HG02885 (cell line): ENCODE measurements at regions not wholly inside any gene's neighbourhood (a gene's known extent, or its start where the extent isn't known, plus 50 kb on each side); places are given as distances from the start of the nearest gene placed in this dataset.
"Not testable (repeated sequence)": the region's sequence is repeated elsewhere in the genome, so short reads cannot be mapped to it uniquely, and the experiment has no call there.

ENCODE experiments used
- ATAC-seq: cut with Tn5 transposase; IDR thresholded peaks from one replicate; pipeline ENCODE4 v1.9.1; 2021; ENCODE audit warnings: mild to moderate bottlenecking; ENCODE audit not compliant: unreplicated experiment, poor library complexity

DNA sequence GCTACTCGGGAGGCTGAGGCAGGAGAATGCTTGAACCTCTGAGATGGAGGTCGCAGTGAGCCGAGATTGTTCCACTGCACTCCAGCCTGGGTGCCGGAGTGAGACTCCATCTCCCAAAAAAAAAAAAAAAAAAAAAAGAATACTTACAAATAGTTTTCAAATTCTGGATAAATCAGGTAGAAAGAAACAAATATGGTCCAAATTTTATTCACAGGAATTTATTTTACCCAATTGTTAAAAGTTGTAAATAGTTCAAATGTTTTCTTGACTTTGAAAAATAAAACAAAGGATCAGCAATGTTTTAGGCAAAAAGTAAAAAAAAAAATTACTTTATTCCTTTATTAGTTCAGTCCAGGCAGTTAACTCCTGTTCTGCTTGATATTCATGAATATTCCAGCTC, 172.9 kb upstream of the NAMPT start:
- no peak for ATAC-seq

DNA sequence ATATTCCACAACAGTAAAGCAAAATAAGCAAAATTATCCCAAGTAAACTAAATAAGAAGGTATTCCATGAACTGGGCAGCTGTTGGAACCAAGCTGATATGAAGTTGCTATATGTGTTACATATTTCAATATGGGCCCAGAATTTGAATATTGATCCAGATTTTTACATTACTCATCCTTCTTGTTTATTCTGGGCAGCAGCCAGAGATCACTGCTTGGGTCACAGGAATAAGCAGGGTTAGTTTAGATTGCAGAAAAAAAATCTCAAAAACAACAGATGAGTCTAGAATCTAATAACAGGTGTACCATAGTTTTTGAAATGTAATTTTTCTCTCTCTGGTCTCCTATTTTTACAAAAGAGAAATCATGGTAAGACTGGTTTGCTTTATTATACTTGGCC, 171.5 kb upstream of the NAMPT start:
- no peak for ATAC-seq

DNA sequence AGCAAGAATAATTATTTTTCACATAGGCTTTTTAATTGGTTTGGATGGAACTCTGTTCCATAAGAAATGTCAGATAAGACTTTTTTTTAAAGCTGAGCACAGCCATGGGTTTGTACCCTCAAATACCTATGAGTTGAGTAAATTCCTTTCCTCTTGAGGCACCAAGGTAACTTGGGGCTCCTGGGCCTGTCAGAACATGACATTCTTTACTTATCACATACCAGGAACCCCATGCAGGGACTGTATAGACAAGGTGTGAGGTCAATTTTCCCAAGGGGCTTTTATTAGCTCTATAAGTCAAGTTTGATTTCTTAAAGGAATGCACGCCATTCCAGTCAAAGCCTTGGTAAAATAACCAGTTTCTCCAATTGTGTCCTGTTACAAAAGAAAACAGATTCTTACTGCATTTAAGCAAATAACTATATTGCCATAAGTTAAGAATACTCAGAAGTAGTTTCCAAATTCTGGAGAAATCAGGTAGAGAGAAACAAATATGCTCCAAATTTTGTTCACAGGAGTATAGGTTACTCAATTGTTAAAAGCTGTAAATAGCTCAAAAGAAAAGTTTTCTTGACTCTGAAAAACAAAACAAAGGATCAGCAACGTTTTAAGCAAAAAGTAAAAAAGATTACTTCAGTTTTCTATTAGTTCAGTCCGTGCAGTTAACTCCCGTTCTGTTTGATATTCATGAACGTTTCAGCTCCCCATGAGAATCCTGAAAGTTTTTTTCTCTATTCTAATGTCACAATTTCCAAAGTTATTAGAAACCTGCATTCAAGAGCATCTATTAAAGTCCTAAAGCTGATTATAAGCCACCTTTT, 167.5 kb upstream of the NAMPT start:
- ATAC-seq, result no peak

DNA sequence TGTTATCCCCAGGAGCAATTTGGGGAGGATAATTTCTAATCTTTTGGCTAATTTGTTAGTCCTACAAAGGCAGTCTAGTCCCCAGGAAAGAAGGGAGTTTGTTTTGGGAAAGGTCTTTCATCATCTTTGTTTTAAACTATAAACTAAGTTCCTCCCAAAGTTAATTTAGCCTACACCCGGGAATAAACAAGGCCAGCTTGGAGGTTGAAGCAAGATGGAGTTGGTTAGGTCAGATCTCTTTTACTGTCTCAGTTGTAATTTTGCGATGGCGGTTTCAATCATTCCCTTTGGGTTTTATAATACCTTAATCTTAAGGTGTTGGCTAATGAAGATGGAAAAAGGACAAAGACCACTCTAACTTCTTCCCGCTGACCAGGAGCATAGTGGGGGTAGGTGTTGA, 166.4 kb upstream of the NAMPT start:
- ATAC-seq, result no peak

DNA sequence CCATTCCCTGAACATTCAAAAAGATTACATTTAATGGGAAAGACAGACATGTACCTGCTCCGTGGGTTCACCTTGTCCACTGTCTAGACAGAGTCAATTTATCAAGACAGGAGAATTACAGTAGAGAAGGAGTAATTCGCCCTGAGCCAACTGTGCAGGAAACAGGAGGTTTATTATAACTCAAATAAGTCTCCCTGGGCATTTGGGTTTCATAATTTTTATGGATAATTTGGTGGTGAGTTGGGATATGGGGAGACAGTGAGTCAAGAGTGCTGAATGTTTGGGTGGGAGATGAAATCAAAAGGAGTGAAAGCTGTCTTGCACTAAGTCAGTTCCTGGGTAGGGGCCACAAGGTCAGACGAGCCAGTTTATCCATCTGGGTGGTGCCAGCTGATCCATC, 165.9 kb upstream of the NAMPT start:
- no peak for ATAC-seq

DNA sequence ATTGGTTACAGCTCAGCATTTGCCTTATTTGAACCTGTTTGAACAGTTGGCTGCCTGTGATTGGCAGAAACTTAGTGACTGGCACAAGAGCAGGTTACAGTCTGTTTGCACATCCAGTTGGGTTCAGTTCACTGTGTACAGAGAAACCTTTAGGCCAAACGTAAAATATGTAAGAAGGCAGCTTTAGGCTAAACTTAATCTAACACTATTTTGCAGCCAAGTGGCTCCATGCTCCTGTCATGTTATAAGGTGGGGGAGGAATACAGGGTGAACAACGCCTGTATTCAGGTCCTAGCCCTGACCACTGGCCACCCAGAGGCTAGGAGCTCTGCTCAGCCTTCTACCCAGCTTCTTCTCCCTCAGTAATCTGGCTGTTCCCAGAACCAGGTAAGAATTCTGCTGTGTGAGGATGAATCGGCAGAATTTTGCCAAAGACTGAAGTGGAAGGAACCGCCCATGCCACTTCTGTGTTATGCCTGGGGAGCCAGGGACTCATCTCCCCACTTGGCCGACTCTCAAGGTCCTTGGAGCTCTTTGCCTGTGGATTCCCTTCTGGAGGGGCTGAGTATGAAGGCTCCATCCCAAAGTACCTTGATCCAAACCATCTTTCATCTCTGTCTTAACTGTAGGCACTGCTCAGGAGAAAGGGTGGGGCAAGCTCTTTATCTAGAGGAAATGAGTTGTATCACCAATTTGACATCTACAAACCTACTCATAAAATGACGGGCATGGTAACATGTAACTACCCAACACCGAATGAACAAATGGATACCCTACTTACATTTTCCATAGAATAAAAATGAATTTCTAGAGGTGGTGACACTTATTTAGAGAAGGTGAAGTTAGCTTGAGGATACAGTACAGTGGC, 164.4 kb upstream of the NAMPT start:
- ATAC-seq, result no peak

DNA sequence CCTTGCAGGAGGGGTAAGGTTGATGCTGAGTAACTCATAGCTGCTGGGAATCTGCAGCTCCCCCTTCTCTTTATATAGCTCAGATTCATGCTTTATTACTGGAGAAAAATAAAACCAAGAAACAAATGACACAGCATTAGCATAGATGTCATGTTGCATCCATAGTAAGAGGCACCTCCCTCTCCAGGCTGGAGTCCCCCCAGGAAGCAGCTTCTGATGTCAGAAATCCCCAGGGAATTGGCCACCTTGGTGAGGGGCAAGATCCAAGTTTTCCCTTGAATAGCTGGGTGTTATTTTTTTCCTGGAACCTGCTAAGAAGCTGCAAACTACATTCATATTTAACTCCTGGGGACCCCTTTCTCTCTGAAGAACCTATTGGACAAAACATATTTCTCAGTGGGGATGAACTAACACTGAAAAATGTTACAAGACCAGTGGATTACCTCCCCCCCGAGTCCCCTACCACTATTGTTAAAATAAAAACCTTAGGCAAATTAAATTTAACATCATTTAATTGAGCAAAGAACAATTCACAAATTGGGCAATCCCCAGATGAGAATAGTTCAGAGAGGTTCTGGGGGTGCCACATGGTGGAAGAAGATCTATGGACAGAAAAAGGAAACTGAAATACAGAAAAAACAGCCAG, 163.7 kb upstream of the NAMPT start:
- ATAC-seq, result no peak

DNA sequence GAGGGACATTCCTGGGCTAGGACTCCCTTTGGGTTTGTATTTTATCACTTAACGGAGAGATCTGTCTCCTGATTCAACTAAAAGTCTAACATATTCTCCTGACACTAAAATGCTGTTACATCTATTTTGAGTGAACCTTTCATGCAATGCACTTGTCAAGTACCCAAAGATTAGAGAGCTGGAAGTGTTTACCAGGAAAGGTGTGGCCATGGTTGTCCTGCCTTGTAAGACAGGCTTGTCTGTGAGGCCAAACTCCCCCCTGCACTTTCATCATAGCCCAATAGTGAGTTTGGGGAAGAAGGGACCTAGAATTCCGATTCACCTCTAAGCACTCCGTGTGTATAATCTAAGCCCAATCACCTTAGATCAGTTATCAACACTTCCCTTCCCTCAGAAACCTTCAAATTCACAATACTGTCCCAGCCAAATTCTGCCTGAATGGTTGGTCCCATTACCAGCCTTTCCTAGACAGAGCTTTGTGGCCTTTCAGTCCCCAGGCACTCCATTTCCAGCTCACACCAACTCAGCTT, 162.6 kb upstream of the NAMPT start:
- no peak for ATAC-seq

DNA sequence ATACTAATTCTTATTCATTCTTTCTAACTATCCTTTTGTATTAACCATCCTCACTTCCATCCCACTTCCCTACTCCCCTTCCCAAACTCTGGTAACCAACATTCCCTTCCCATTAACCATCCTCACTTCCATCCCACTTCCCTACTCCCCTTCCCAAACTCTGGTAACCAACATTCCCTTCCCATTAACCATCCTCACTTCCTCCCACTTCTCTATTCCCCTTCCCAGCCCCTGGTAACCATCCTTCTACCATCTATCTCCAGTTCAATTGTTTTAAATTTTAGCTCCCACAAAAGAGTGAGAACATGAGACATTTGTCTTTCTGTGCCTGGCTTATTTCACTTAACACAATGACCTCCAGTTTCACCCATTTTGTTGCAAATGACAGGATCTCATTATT, 160.6 kb upstream of the NAMPT start:
- not testable (repeated sequence) for ATAC-seq

DNA sequence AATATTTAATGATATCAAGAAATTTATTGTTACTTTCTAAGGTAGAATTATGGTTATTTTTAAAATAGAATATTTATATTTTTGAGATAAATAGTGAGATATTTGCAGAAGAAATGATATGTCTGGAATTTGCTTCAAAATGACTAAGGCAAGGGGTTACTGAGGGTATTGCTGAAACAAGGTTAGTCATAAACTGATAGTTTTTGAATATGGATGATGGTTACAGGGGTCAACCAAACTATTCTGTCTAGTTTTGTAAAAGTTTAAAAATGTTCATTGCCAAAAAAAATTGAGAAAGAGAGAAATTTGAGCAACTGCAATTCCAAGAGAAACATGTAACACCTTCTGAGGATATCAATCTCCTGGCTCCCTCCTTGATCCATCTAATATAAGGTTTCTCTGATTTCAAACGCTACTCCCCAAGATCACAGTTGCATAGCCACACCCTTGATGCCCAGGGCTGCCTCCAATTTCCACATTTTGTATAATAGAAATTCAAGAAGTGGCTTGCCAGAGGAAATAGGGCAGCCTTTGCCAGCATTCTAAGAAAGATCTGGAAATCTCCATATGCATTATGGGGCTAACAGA, 159.4 kb upstream of the NAMPT start:
- no peak for ATAC-seq

DNA sequence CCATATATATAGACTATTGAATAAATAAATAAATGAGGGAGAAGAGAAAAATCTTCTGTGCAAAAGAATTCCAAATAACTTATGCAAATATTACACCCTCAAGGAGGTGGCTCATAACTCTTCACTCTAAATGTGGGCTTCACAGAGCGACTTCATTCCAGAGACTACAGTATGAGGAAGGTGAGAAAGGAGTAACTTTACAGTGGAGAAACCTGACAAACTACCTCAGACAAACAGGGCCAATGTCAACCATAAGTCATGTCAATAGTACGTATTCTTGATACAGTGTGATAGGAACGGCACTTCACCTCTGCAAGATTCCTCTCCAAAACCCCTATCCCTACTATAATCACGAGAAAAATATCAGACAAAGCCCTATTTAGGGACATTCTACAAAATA, 158.4 kb upstream of the NAMPT start:
- ATAC-seq, result no peak

DNA sequence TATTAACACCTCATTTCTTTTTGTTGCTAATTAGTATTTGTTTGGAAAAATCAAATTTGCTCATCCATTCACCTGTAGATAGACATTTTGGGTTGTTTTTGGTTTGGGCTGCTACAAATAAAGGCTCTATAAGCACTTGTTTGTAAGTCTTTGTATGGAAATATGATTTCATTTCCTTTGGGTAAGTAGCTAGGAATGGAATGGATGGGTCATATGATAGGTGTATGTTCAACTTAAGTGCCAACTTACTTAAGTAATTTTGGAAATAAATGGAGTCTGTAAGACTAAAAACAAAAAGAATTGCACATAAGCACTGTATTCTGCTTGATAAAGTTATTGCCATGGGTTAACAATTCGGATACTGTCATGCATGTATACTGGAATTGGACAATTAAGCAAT, 157.7 kb upstream of the NAMPT start:
- no peak for ATAC-seq

DNA sequence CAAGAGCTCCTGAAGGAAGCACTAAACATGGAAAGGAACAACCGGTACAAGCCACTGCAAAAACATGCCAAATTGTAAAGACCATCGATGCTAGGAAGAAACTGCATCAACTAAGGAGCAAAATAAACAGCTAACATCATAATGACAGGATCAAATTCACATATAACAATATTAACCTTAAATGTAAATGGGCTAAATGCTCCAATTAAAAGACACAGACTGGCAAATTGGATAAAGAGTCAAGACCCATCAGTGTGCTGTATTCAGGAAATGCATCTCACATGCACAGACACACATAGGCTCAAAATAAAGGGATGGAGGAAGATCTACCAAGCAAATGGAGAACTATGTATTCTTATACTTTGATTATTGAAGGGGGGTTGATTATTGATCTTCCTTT, 156.6 kb upstream of the NAMPT start:
- ATAC-seq, result not testable (repeated sequence)

DNA sequence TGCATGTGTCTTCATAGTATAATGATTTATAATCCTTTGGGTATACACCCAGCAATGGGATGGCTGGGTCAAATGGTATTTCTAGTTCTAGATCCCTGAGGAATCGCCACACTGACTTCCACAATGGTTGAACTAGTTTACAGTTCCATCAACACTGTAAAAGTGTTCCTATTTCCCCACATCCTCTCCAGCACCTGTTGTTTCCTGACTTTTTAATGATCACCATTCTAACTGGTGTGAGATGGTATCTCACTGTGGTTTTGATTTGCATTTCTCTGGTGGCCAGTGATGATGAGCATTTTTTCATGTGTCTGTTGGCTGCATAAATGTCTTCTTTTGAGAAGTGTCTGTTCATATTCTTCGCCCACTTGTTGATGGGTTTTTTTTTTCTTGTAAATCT, 152.2 kb upstream of the NAMPT start:
- not testable (repeated sequence) for ATAC-seq

DNA sequence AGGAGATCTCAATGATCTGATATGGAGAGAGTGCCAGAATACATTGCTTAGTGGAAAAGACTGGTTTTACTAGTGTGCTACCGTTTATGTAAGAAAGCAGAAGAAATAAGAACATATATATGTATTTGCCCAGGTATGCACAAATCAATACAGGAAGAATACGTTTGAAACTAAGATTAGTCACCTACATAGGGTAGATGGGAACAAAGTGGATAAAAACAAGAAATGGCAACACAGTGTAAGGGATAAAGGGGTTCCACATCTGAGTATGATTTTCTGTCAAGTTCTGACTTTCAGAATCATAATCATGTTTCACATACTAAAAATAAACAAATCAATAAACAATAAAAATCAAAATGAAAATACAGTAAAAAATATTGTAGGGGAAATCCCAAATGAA, 148.6 kb upstream of the NAMPT start:
- ATAC-seq, result no peak

DNA sequence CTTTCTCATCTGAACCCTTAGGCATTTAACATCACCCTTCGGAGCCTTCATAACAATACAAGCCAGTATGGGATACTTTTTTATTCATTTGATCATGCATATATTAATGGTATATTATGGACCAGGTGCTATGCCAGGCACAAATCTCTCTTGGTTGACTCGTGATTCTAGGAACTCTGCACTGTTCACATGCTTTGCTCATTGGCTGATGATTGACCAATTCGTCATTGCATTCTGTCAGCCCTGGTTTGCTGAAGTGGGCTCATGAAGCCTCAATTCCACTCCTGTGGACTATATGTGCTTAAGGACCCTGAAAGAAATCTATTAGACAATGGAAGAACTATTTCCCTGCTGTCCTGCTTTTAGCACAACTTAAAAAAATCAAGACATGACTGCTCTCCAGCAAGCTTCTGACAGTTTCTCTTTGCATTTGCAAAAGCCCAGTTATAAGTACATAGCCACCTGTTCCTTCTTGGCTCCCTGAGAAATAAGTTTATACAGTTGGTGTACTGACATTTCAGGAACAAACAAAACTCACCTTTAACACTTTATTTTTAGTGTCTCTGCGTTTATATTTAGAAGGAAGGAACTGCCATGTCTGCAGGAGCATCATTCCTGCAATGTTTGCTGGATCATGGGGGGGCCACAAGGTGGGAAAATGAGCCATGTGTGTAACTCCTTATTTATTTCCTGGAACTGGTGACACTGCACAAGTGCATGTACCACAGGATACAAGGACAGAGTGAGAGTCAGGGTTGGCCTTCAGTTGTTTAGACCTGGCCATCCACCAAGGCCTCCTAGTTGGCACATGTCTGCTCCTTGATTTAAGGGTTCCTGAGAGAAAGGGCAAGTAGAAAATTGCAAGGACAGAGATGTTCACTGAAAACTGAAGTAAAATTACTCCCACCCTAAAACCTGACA, 146.0 kb upstream of the NAMPT start:
- ATAC-seq, result no peak

DNA sequence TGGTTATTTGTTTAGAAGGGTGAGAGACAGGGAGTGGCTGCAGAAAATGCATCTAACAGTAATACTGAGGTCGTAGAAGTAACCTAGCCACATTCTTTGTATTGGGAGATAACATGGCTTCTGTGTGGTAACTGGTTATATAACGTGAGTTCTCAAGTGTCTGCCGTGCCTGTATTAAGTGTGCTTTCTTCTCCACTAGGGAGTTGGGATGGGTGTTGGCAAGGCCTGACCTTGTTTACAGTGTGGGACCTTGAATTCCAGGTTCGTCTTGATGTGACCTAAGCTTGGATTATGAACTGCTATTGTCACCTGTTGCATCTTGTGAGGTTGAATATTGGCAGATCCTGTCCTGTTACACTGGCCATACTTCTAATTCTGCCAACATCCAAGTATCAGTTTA, 145.3 kb upstream of the NAMPT start:
- no peak for ATAC-seq

DNA sequence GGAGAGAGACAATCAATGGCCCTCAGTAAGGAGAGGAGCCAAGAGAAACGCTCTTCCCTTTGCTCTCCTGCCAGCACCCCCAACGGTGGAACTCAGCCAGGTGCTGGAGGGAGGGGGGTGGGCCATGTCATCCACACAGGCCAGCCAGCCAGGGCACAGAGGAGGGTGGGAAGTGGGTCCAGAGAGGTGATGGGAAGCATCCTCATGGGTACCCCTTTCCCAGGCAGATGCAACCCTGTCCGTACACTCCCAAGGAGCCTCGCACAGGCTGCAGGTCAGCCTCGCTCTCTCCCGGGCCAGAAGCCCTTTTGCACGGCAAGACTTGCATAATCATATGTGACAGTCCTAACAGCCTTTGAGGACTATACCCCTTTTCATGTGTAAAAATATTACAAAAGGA, 142.0 kb upstream of the NAMPT start:
- ATAC-seq, result no peak

DNA sequence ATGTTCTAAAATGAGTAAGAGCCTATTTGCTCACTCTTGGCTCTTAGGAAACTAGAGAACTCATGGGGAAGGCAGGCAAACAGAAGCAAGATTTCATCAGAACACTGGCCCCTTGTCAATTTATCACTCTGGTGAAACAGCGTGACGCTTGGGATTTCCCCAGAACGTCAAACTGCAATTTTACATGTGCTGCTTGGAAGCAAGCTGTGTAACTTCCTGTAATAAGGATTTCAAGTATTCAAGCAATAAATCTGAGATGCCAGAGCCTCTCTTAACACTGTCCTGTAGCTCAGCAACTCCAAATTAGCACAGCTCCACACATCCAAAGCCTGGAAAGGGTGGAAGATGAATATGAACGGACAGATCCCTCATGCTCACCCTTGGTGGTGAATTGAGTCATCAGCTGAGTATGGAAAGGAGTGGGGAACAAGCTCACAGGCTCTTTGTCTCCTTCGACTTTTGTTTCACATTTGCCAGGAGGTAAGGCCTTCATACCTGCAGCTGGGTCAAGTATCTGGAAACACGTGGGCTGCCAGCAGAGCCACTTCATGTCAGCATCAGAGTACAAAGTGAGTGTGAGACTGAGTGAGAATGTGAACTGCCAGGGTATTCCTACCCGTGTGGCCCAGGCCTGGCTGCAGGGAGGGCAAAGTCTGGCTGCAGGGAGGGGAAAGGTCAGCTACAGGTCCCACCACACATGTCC, 140.4 kb upstream of the NAMPT start:
- ATAC-seq, result peak; percentile 95
